SHP77 (cell line): ENCODE measurements at regions not wholly inside any gene's neighbourhood (a gene's known extent, or its start where the extent isn't known, plus 50 kb on each side); places are given as distances from the start of the nearest gene placed in this dataset.
A peak's percentile ranks its signal among the peaks of the same experiment; 100 is the strongest.

Source experiments
- DNase-seq, 2 experiments: peaks; one replicate each; lab custom pipeline; 2025; lab: John Stamatoyannopoulos, UW

- no peak for DNase-seq
Observed at GRCh38 chr4:33334416-33334815, 2614.2 kb downstream of the PCDH7 start.

GRCh38 chr4:33339762-33340161 is 2619.6 kb downstream of the PCDH7 start:
- DNase-seq, result no peak

- no peak for DNase-seq
Observed at GRCh38 chr4:33340168-33340567, 2620.0 kb downstream of the PCDH7 start.

DNA sequence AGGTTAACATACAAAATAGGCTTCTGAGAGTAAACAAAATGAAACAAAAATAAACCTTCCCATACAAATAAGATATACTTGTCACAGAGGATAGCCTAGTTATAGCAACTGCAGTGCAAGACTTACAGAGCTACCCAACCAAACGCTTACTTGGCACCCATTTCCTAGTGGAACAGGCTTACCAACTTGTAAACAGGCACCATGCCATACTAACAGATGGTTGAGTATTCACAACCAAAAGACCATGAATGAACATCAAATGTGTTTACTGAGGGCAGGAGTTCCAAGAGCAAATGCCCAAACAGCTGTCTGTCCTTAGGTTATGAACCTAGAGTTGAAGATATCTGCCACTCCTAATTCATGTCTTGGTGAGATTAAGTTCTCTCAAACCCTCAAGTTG is 2629.2 kb downstream of the PCDH7 start:
- DNase-seq, result no peak

DNA sequence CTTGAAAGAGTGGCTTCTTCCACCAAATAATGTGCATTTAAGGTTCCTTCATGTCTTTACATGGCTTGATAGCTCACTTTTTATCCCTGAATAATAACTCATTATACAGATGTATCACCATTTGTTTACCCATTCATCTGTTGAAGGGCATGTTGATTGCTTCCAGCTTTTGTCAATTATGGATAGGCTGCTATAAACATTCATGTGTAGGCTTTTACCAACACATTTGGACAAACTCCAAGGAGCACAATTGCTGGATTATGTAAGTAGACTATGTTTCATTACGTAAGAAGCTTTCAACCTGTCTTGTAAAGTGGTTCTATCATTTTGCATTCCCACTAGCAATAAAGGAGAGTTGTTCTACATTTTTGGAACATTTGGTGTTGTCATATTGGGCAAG is 2637.0 kb downstream of the PCDH7 start:
- no peak for DNase-seq

DNA sequence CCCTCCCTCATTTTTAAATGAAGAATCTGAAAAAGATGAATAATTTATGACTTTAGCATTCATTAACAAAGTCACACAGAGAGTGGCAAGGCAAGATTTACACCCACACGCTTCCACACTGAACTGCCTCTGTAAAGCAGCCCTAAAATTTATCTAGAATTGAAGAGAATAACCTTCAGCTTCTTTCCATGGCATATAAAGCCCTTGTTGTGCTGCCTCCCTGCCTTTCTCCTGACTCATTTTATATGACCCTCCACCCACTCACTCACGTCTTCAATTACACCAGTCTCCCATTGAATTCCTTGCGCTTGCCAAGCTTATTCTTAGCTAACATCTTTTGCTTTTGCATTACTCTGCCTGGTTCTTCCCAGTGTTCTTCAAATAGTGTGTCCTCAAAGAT is 2649.3 kb downstream of the PCDH7 start:
- DNase-seq, result no peak

- peak; percentile 10 to 20 for DNase-seq
Observed at GRCh38 chr4:33381816-33382215, 2661.6 kb downstream of the PCDH7 start.

DNA sequence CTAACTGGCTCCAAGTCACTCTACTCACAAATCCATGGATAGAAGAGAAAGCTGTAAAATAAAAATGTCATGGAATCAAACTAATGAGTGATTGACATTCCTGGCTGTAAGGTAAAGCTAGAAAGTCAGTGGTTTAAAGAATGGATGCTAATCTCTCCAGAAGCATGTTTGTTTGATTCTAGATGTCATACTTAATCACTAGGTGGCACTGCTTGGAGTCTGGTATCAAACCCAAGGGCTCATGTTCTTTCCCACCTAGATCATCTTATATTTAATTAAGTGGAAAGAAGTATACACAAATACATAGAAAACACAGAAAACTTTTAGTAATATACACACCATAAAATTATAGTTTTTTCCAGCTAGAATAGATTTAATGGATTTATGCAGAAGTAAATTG is 2666.6 kb downstream of the PCDH7 start:
- no peak for DNase-seq

DNA sequence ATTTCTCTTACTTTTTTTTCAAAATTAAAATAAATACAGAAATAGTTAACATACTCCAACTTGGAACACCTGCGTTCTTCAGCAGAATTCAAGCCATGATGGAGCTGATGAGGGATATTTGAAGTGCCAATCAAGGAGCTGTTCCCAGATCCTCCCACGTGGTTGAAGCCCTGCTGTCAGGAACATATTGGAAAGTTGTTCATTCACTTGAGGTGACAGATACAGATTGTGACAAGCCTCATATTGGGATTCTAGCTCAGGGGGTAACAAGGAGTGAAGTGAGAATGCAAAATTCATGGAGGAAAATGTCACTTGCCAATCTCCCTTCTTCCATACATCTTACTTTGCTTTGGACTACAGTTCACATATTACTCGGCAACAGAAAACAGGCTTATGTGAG is 2670.8 kb downstream of the PCDH7 start:
- DNase-seq, result no peak

DNA sequence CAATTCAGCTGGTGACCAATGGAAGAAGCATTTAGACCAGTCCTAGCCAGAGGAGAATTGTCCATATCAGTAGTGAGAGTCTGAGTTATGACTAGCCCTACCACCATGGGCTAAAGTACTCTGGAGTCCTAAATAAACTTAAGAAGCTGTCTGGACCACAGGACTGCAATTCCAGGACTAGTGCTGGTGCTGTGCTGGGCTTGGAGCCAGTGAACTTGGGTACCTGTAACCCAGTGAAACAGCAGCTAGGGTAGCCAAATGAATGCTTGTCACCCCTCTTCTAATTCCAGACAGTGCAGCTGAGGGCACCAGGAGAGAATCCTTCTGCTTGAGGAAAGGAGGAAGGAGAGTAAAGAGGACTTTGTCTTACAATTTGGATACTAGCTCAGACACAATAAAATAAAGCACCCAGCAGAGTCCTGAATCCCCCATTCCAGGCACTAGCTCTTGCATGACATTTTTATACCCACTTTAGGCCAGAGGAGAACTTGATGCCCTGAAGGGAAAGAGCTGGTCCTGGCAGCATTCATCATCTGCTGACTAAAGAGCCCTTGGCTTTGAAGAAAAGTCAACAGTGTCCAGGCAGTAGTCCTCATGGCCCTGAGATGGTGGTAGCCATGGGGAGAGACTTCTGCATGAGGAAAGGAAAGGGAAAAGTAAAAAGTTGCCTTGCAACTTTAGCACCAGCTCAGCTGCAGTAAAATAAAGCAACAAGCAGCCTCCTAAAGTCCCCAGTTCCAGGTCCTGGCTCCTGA is 2675.7 kb downstream of the PCDH7 start:
- DNase-seq, result peak in 1 of 2 experiments; percentile 4

GRCh38 chr4:33400504-33400903 is 2680.3 kb downstream of the PCDH7 start:
- DNase-seq, result no peak

- no peak for DNase-seq
Observed at GRCh38 chr4:33407496-33407895, 2687.3 kb downstream of the PCDH7 start.

DNA sequence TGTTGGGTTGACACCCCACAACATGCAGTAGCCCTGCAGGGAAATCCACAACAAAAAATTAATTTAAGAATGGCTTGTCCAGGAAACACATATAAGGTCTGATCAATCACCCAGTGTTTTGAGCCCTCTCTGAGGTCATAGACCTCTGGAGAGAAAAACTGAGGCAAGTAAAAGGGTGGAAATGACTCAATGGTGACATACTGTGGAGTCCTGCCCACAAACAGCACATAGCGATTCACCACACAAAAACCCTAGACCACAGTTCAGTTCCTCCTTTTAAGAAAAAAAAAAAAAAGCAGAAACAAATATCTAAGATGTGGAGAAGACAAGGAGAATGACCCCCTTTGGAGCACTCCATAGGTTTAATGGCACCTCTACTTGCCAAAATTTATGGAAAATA is 2691.0 kb downstream of the PCDH7 start:
- no peak for DNase-seq

- no peak for DNase-seq
Observed at GRCh38 chr4:33421887-33422286, 2701.7 kb downstream of the PCDH7 start.

GRCh38 chr4:33422656-33423055 is 2702.5 kb downstream of the PCDH7 start:
- no peak for DNase-seq

- DNase-seq, result no peak
Observed at GRCh38 chr4:33425936-33426335, 2705.8 kb downstream of the PCDH7 start.

GRCh38 chr4:33427676-33428075 is 2707.5 kb downstream of the PCDH7 start:
- DNase-seq, result no peak

GRCh38 chr4:33429971-33430370 is 2709.8 kb downstream of the PCDH7 start:
- no peak for DNase-seq

GRCh38 chr4:33437406-33437805 is 2717.2 kb downstream of the PCDH7 start:
- DNase-seq, result no peak

- no peak for DNase-seq
Observed at GRCh38 chr4:33446953-33447352, 2726.8 kb downstream of the PCDH7 start.

GRCh38 chr4:33448948-33449347 is 2728.8 kb downstream of the PCDH7 start:
- DNase-seq, result no peak

GRCh38 chr4:33453436-33453835 is 2733.3 kb downstream of the PCDH7 start:
- no peak for DNase-seq

- DNase-seq, result no peak
Observed at GRCh38 chr4:33453916-33454315, 2733.7 kb downstream of the PCDH7 start.

- DNase-seq, result no peak
Observed at GRCh38 chr4:33465565-33465964, 2745.4 kb downstream of the PCDH7 start.
